Body of pancreas (tissue), 4 donors: ENCODE measurements at regions not wholly inside any gene's neighbourhood (a gene's known extent, or its start where the extent isn't known, plus 50 kb on each side); places are given as distances from the start of the nearest gene placed in this dataset.

Source experiments
- ATAC-seq: fragments of 150-250 bp; one replicate; pipeline ENCODE4 v1.9.1; 2016
- DNase-seq, 4 donors: peaks; one replicate each; pipeline ENCODE4 v3.0.0-alpha.2; 2019
- H3K27ac ChIP-seq, 4 donors: fragments of 200-600 bp; sonication (generic); 1 replicate in 3 of 4; 2 replicates in 1 of 4; pipeline versions ENCODE4 v1.5.1 to v1.6.1; 2016 to 2019; ENCODE audit warnings: mild to moderate bottlenecking in 1 of 4, mixed read lengths in 1 of 4, moderate library complexity in 1 of 4
- H3K27me3 ChIP-seq, 2 donors: fragments of 200-600 bp; sonication (generic); one replicate each; pipeline ENCODE4 v1.6.0; 2016; ENCODE audit warnings: mild to moderate bottlenecking in 1 of 2
- H3K36me3 ChIP-seq, 2 donors: fragments of 200-600 bp; sonication (generic); replicated peaks in 1 of 2; 2 replicates each; pipeline ENCODE4 v1.5.1; 2016; ENCODE audit warnings: low read depth in 2 of 2; ENCODE audit not compliant: insufficient read depth in 1 of 2
- H3K4me1 ChIP-seq: fragments of 200-600 bp; sonication (generic); one replicate; pipeline ENCODE4 v1.6.0; 2016
- H3K4me3 ChIP-seq, 2 donors: fragments of 200-600 bp; sonication (generic); 1 replicate in 1 of 2; 2 replicates in 1 of 2; pipeline ENCODE4 v1.5.1; 2016 to 2019
- H3K9me3 ChIP-seq, 3 donors: fragments of 200-600 bp; sonication (generic); 1 replicate in 2 of 3; 2 replicates in 1 of 3; pipeline ENCODE4 v1.5.1; 2016
- CTCF ChIP-seq, 7 experiments: fragments of 450-650 bp in 4 of 7; fragments of 200-600 bp in 3 of 7; sonication (generic) in 3 of 7; IDR thresholded peaks; one replicate each; pipeline ENCODE4 v1.5.1; 2016 to 2019; ENCODE audit warnings: antibody characterized with exemption in 7 of 7
- POLR2A ChIP-seq, 3 donors: fragments of 450-650 bp; IDR thresholded peaks; one replicate each; pipeline ENCODE4 v1.6.1; 2016; ENCODE audit warnings: antibody characterized with exemption in 3 of 3, mild to moderate bottlenecking in 2 of 3
- WGBS, 2 donors: methylation state at CpG; one replicate each; pipeline ENCODE4 v1.1.5; 2017; 5-methylcytosine and 5-hydroxymethylcytosine counted together
- intact Hi-C: fragments of 100-400 bp; cut with DNase I; formaldehyde crosslinking; loops from one replicate; pipeline ENCODE4 v1.15.1; 2023

- Histone ChIP-seq H3K4me1 (no peaks in the 10 kb centered on the region), H3K27me3 (peaks cover 0 to 1% of the 10 kb centered on the region in 2 donors), H3K27ac (no peak overlapping the region), H3K36me3 (no peaks in the 10 kb centered on the region), H3K4me3 (no peak overlapping the region), H3K9me3 (no peaks in the 10 kb centered on the region)
- WGBS, 2 donors: 84% methylated on average over 7 of the region's 7 CpGs
- TF ChIP-seq POLR2A (IDR thresholded peaks at IDR 0.05) (no peak), CTCF (IDR thresholded peaks at IDR 0.05) (no peak)
- DNase-seq: no peak
- intact Hi-C loops: no loop called here
- ATAC-seq: no peak
Measured at GRCh38 chr12:18926188-18926587, 188.3 kb downstream of the CAPZA3 start.

GRCh38 chr12:18932211-18932610, 194.3 kb downstream of the CAPZA3 start:
- Histone ChIP-seq H3K9me3 (no peaks in the 10 kb centered on the region), H3K27ac (no peak overlapping the region), H3K36me3 (no peaks in the 10 kb centered on the region), H3K4me1 (no peaks in the 10 kb centered on the region), H3K27me3 (no peaks in the 10 kb centered on the region), H3K4me3 (no peak overlapping the region)
- WGBS, 2 donors: 67 to 86% methylated on average over 2 of the region's 2 CpGs
- DNase-seq (no peak), ATAC-seq (no peak)
- intact Hi-C loops: no loop called here
- TF ChIP-seq CTCF (IDR thresholded peaks at IDR 0.05) (no peak), POLR2A (IDR thresholded peaks at IDR 0.05) (no peak)

- TF ChIP-seq POLR2A (IDR thresholded peaks at IDR 0.05): no peak
- no peak for TF ChIP-seq CTCF (IDR thresholded peaks at IDR 0.05)
- intact Hi-C loops: no loop called here
- no peaks in the 10 kb centered on the region for H3K36me3 ChIP-seq
- DNase-seq (no peak), ATAC-seq (no peak)
- no peaks in the 10 kb centered on the region for H3K9me3 ChIP-seq
- 53 to 63% methylated on average over 2 of the region's 2 CpGs for WGBS, 2 donors
- H3K27me3 ChIP-seq: no peaks in the 10 kb centered on the region
- H3K27ac ChIP-seq: no peak overlapping the region
- no peak overlapping the region for H3K4me3 ChIP-seq
- H3K4me1 ChIP-seq: no peaks in the 10 kb centered on the region
Measured at GRCh38 chr12:18932715-18933114, 194.8 kb downstream of the CAPZA3 start.

DNA sequence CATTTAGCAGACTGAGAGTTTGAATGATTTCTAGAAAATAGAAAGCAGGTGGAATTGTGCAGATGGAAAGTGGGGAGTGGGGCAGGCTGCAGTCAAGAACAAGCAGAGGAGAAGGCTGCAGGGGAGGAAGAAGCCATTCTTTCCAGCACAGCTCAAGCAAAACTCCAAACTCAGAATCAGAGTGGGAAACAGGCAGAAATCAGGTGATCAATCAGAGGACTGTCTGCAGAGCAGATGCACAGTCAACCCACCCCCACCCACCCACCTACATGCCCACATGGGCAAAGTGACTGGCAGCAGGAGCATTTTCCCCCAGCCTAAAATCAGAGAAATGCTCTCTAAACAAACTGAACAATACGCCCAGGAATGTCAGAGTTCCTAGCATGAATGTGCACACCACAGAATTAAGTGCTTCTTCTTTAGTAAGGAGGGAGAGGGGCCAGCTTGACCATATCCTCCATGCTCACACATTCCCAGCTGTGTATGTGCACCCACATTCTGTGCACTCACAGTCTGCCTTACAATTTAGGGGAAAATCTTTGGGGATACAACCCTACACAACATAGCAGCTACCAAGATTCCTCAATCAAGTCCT, 194.1 kb upstream of the PLEKHA5 start:
- H3K36me3 ChIP-seq: no peaks in the 10 kb centered on the region
- 64 to 81% methylated on average over 1 of the region's 1 CpG for WGBS, 2 donors
- H3K27me3 ChIP-seq: no peaks in the 10 kb centered on the region
- H3K9me3 ChIP-seq: no peaks in the 10 kb centered on the region
- TF ChIP-seq CTCF (IDR thresholded peaks at IDR 0.05): no peak
- no peak for TF ChIP-seq POLR2A (IDR thresholded peaks at IDR 0.05)
- ATAC-seq: no peak
- H3K4me1 ChIP-seq: no peaks in the 10 kb centered on the region
- no peak overlapping the region for H3K4me3 ChIP-seq
- H3K27ac ChIP-seq: no peak overlapping the region
- DNase-seq: no peak
- intact Hi-C loops: no loop called here

DNA sequence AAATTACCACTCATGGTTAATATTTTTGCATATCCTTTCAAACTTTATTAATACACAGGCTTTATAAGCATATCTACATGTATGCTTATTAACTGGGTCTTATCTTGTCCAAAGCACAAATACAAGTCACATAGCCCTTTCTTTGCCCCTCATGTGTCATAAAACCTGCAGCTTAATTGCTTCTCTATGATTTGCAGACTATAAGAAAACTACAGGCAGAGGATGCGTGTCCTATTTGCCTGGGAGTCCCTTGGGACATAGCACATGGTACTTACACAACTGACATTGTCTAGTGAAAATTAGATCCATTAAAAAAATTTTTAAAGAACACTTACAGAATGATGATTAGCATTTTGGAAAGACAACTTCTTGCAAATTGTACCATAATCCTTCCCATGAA, 190.5 kb upstream of the PLEKHA5 start:
- H3K36me3 ChIP-seq: no peaks in the 10 kb centered on the region
- no peak for ATAC-seq
- H3K27me3 ChIP-seq: no peaks in the 10 kb centered on the region
- no peak overlapping the region for H3K27ac ChIP-seq
- DNase-seq: no peak
- no peaks in the 10 kb centered on the region for H3K4me1 ChIP-seq
- intact Hi-C loops: no loop called here
- TF ChIP-seq POLR2A (IDR thresholded peaks at IDR 0.05): no peak
- TF ChIP-seq CTCF (IDR thresholded peaks at IDR 0.05): no peak
- H3K9me3 ChIP-seq: no peaks in the 10 kb centered on the region
- WGBS, 2 donors: 87 to 93% methylated on average over 1 of the region's 1 CpG
- no peak overlapping the region for H3K4me3 ChIP-seq
